Ectodermal cell (in vitro differentiated cells): ENCODE measurements at regions not wholly inside any gene's neighbourhood (a gene's known extent, or its start where the extent isn't known, plus 50 kb on each side); places are given as distances from the start of the nearest gene placed in this dataset.

Experiments
- H3K27ac ChIP-seq: 2 replicates; pipeline ENCODE4 v1.7.0; 2013; ENCODE audit warnings: mild to moderate bottlenecking, low read depth, low read length; ENCODE audit not compliant: insufficient read depth, poor library complexity, severe bottlenecking
- H3K27me3 ChIP-seq: 2 replicates; pipeline ENCODE4 v1.7.0; 2013; ENCODE audit warnings: mild to moderate bottlenecking, low read length; ENCODE audit not compliant: insufficient read depth, control insufficient read depth, poor library complexity, severe bottlenecking
- H3K36me3 ChIP-seq: one replicate; pipeline ENCODE4 v1.7.0; 2013; ENCODE audit warnings: low read length; ENCODE audit not compliant: control insufficient read depth, insufficient read depth
- H3K4me1 ChIP-seq: one replicate; pipeline ENCODE4 v1.7.0; 2013; ENCODE audit warnings: low read length; ENCODE audit not compliant: control insufficient read depth, insufficient read depth
- H3K4me3 ChIP-seq: 2 replicates; pipeline ENCODE4 v1.7.0; 2013; ENCODE audit warnings: low read depth, low read length, control low read depth; ENCODE audit not compliant: insufficient read depth
- H3K9me3 ChIP-seq: 2 replicates; pipeline ENCODE4 v1.7.0; 2013; ENCODE audit warnings: mild to moderate bottlenecking, low read length, moderate library complexity; ENCODE audit not compliant: control insufficient read depth
- WGBS, 2 experiments: methylation state at CpG; one replicate each; pipeline ENCODE4 v1.1.7; 2013; ENCODE audit warnings: missing lambda C conversion rate in 2 of 2; 5-methylcytosine and 5-hydroxymethylcytosine counted together

GRCh38 chr5:18037718-18038117 lies 403.5 kb downstream of the TAF11L14 start:
- Histone ChIP-seq H3K27me3 (no peaks in the 10 kb centered on the region), H3K27ac (no peak overlapping the region), H3K4me3 (no peak overlapping the region), H3K9me3 (no peaks in the 10 kb centered on the region), H3K4me1 (no peaks in the 10 kb centered on the region), H3K36me3 (no peaks in the 10 kb centered on the region)
- whole genome bisulfite sequencing, 2 experiments: 84 to 97% methylated on average over 2 of the region's 2 CpGs

- Histone ChIP-seq H3K4me3 (no peak overlapping the region), H3K27me3 (no peaks in the 10 kb centered on the region), H3K9me3 (no peaks in the 10 kb centered on the region), H3K4me1 (no peaks in the 10 kb centered on the region), H3K27ac (no peak overlapping the region), H3K36me3 (no peaks in the 10 kb centered on the region)
- 90 to 100% methylated on average over 1 of the region's 1 CpG for WGBS, 2 experiments
These were observed 409.1 kb downstream of the TAF11L14 start for GRCh38 chr5:18043344-18043743.

- Histone ChIP-seq H3K36me3 (no peaks in the 10 kb centered on the region), H3K9me3 (no peaks in the 10 kb centered on the region), H3K27me3 (no peaks in the 10 kb centered on the region), H3K27ac (no peak overlapping the region), H3K4me1 (no peaks in the 10 kb centered on the region), H3K4me3 (no peak overlapping the region)
- WGBS, 2 experiments: 95 to 96% methylated on average over 2 of the region's 2 CpGs
These were observed 414.2 kb downstream of the TAF11L14 start for GRCh38 chr5:18048449-18048848.

GRCh38 chr5:18050345-18050744 lies 416.1 kb downstream of the TAF11L14 start:
- H3K4me1 ChIP-seq: no peaks in the 10 kb centered on the region
- no CpG with 5 or more reads among the region's 1 CpG for WGBS, 2 experiments
- no peaks in the 10 kb centered on the region for H3K9me3 ChIP-seq
- H3K27ac ChIP-seq: no peak overlapping the region
- no peak overlapping the region for H3K4me3 ChIP-seq
- H3K36me3 ChIP-seq: no peaks in the 10 kb centered on the region
- H3K27me3 ChIP-seq: no peaks in the 10 kb centered on the region

GRCh38 chr5:18050776-18051175 lies 416.5 kb downstream of the TAF11L14 start:
- Histone ChIP-seq H3K36me3 (no peaks in the 10 kb centered on the region), H3K27me3 (no peaks in the 10 kb centered on the region), H3K4me1 (no peaks in the 10 kb centered on the region), H3K4me3 (no peak overlapping the region), H3K27ac (no peak overlapping the region), H3K9me3 (no peaks in the 10 kb centered on the region)
- WGBS, 2 experiments: 69 to 71% methylated on average over 4 of the region's 4 CpGs

- Histone ChIP-seq H3K36me3 (no peaks in the 10 kb centered on the region), H3K9me3 (no peaks in the 10 kb centered on the region), H3K4me1 (no peaks in the 10 kb centered on the region), H3K27me3 (no peaks in the 10 kb centered on the region), H3K27ac (no peak overlapping the region), H3K4me3 (no peak overlapping the region)
- WGBS, 2 experiments: 88 to 100% methylated on average over 1 of the region's 1 CpG
These were observed 417.7 kb downstream of the TAF11L14 start for GRCh38 chr5:18051953-18052352.

- 89 to 100% methylated on average over 1 to 3 of the region's 3 CpGs for WGBS, 2 experiments
- Histone ChIP-seq H3K4me3 (no peak overlapping the region), H3K27me3 (no peaks in the 10 kb centered on the region), H3K36me3 (no peaks in the 10 kb centered on the region), H3K4me1 (no peaks in the 10 kb centered on the region), H3K9me3 (no peaks in the 10 kb centered on the region), H3K27ac (no peak overlapping the region)
These were observed 418.3 kb downstream of the TAF11L14 start for GRCh38 chr5:18052569-18052968.

GRCh38 chr5:18057725-18058124 lies 423.5 kb downstream of the TAF11L14 start:
- Histone ChIP-seq H3K9me3 (no peaks in the 10 kb centered on the region), H3K4me3 (no peak overlapping the region), H3K36me3 (no peaks in the 10 kb centered on the region), H3K27ac (no peak overlapping the region), H3K27me3 (no peaks in the 10 kb centered on the region), H3K4me1 (no peaks in the 10 kb centered on the region)
- WGBS, 2 experiments: 95 to 97% methylated on average over 3 of the region's 3 CpGs

GRCh38 chr5:18067615-18068014 lies 433.4 kb downstream of the TAF11L14 start:
- no peaks in the 10 kb centered on the region for H3K36me3 ChIP-seq
- H3K9me3 ChIP-seq: no peaks in the 10 kb centered on the region
- no peaks in the 10 kb centered on the region for H3K27me3 ChIP-seq
- no peak overlapping the region for H3K4me3 ChIP-seq
- H3K27ac ChIP-seq: no peak overlapping the region
- H3K4me1 ChIP-seq: no peaks in the 10 kb centered on the region
- 93 to 94% methylated on average over 2 of the region's 2 CpGs for WGBS, 2 experiments

- 95 to 98% methylated on average over 5 of the region's 5 CpGs for WGBS, 2 experiments
- Histone ChIP-seq H3K4me3 (no peak overlapping the region), H3K27ac (no peak overlapping the region), H3K9me3 (no peaks in the 10 kb centered on the region), H3K36me3 (no peaks in the 10 kb centered on the region), H3K27me3 (no peaks in the 10 kb centered on the region), H3K4me1 (no peaks in the 10 kb centered on the region)
These were observed 434.6 kb downstream of the TAF11L14 start for GRCh38 chr5:18068826-18069225.

- Histone ChIP-seq H3K27ac (no peak overlapping the region), H3K36me3 (no peaks in the 10 kb centered on the region), H3K4me3 (no peak overlapping the region), H3K27me3 (no peaks in the 10 kb centered on the region), H3K9me3 (no peaks in the 10 kb centered on the region), H3K4me1 (no peaks in the 10 kb centered on the region)
- WGBS, 2 experiments: 80 to 91% methylated on average over 2 of the region's 2 CpGs
These were observed 435.5 kb downstream of the TAF11L14 start for GRCh38 chr5:18069790-18070189.
